ENCODE measurements at regions not wholly inside any gene's neighbourhood (a gene's known extent, or its start where the extent isn't known, plus 50 kb on each side); places are given as distances from the start of the nearest gene placed in this dataset.

DNA sequence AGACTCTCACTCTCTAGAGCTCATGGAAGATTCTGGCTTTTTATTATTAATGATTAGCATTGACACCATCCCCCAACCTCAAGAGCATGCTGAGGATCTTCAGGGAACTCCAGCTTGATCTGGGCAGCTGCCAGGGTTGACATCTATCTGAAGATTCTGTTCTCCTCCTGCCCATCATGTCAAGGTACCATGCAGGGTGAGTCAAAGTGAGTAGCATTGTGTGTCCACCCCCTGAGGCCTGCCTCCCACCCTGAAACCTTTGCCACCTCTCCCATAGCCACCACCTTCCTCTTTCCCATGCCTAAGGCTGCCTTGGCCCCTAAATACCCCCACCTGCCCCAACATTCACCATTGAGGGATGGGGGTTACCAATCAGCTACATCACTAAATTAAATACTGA lies 70.1 kb upstream of the SLCO3A1 start:
- in situ Hi-C loops (cut with HindIII; ENCODE audit: low sequenced_read_pairs), result no loop called here

DNA sequence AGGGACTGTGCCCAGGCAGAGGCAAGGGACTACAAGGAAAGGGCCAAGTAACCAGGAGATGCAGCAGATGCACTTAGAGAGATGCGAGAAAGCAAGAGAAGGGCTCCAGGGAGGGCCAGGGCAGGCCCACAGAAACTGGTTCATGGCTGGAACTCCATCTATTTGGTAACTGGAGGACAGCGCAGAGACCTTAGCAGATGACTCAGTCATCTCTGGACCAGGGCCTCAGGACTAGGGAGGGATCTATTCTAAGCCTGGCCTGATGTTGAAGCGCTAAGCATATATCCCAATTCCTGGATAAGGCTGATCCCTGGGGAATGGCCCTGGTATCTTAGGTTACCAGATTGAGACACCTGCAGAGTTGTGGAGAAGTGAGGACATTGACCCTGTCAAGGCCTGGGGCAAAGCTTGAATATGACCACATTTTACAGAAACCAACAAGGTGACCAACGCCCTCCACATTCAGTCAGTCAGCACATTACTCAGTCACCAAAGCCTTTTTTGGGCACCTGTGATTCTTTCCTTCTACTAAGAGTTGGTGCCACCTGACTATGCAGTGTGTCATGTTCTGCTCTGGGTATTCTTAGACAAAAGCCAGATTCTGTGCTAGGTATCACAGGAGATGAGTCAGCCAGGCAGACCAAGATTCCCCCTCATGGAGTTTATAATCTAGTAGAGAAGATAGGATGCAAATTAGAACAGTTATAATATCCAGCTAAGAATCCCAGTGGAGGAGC lies 68.4 kb upstream of the SLCO3A1 start:
- in situ Hi-C loops (cut with HindIII; ENCODE audit: low sequenced_read_pairs), result no loop called here

DNA sequence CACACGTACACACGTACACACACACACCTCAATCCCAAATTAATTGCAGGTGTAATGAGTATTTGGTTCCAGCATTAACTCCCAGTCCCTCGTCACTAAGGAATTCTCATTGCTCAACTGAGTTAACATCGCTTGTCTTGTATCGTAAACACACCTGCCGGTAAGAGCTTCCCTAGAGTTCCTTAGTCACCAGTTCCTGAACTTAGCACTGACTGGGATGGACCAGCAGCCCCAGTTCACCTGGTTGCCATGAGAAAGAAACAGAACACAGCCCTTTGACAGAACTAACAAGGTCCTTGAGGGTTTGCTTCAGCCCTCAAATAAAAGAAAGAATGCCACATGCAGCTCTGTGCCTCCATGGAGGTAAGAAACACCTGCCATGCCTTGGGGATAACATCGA lies 66.3 kb upstream of the SLCO3A1 start:
- in situ Hi-C loops (cut with HindIII; ENCODE audit: low sequenced_read_pairs), result no loop called here

DNA sequence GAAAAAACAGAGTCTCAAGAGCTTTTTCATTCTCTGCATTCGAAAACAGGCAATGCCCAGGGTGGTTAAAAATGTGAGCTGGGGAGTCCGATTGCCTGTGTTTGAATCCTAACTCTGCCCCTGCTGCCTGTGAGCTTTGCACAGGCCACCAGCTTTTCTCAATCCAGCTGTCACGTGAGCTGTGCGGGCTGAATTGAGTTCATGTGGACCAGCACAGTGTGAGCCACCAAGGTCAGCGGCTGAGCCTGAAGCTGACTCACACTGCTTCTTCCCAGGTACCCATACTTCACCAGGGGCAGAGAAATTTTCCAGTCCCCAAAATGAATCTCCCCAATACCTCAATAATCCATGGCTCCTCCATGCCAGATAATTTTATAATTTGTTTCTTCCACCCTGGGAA lies 64.4 kb upstream of the SLCO3A1 start:
- in situ Hi-C loops (cut with HindIII; ENCODE audit: low sequenced_read_pairs), result no loop called here

DNA sequence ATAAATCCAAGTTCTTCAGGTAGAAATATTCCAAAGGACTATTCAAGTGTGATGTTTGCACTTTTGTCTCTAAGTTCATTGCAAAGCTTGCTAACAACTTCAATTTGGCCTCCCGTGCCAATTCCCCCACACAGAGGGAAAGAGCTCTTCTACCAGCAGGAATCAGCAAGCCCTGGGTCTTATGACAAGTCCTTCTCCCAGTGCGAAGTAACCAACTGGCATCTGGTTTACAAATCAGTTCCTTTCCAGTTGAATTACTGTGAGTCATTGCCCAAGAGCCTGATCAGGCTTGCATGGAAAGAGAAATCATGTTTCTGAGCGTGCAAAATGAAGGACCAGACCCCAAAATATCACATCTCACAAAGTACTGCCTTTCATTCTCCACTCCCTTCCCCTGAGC lies 62.7 kb upstream of the SLCO3A1 start:
- in situ Hi-C loops (cut with HindIII; ENCODE audit: low sequenced_read_pairs), result no loop called here

DNA sequence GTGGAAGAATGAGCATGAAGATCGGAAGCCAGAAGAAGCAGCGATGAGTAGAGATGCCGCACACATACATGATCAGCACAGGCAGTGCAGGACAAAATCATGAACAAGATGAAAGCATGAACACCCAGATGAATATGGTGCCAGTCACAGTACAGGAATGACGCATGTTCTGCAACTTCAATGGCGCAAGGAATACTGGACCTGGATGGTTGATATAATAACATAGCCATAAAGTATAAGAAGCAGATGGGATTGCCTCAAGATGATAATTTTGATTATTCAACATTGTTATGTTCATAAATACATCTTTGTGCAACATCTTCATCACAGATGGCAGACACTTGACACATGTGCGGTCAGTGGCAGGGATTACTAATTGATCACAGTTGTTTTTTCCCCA lies 59.7 kb upstream of the SLCO3A1 start:
- in situ Hi-C loops (cut with HindIII; ENCODE audit: low sequenced_read_pairs), result no loop called here

DNA sequence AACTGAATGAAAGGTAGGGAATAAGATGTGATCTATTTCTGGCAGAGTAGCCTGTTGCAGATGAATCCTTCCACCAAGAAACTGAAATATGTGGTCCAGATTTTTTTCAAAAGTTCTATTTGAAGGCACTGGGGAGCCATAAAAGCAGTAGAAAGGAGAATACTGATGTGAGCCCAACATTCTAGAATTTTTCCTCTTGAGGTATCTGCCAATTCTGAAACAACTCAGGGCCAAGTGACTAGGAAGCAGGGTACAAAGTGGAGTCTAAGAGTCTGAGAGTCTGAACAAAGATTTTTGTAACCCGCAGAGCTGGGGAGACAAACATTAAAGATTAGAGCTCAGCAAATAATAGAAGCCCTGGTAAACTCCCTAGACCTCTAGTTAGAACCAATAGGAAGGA lies 58.3 kb upstream of the SLCO3A1 start:
- in situ Hi-C loops (cut with HindIII; ENCODE audit: low sequenced_read_pairs), result no loop called here

DNA sequence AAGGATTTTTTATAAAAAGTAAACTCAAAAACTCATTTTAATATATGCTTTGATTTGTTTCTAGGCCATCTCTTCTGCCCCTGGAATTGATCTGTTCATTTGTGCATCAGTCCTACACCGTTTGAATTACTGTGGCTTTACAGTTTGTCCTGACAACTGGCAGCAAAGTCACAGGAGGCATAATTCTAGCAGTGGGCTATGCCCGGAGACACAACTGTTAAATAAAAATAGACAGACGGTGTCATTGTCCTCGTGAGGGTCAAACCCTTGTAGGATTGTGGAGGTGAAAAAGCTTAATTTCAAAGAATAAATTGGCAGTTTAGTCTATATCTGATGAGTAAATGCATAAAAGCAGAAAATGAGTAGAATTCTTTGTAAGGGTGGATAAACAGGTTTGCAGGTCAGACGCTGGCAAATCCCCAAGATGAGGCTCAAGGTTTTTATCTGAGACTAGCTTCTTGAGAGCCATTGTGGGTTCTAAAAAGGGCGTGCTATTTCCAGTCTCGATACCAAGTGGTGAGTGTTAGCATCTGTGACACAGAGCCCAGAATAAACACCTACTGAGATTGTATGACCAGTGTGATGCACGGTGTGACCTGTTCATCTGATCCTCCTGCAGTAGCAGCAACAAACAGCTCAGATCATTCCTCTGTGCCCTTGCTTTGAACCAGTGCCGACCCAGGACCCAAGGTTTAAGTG lies 51.5 kb upstream of the SLCO3A1 start:
- in situ Hi-C loops (cut with HindIII; ENCODE audit: low sequenced_read_pairs), result no loop called here

DNA sequence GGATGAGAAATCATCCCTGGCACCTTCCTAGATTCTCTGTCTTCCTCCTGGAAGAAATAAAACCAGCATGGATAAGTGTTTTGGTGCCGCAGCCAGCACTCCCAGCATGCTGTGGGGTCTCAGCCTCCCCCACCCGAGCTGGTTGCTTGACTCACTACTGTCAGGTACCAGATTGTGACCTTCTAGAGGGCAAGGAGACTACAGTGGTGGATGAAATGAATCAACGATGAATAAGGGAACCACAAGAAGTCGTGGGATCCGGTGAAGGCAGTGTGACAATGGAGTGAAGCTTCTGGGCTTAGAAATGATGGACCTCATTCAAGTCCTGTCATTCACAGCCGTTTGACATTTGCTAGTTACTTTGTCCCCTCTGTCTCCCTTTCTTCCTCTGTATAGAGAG lies 50.2 kb upstream of the SLCO3A1 start:
- in situ Hi-C loops (cut with HindIII; ENCODE audit: low sequenced_read_pairs), result no loop called here
